HG03139 (cell line): ENCODE measurements at regions not wholly inside any gene's neighbourhood (a gene's known extent, or its start where the extent isn't known, plus 50 kb on each side); places are given as distances from the start of the nearest gene placed in this dataset.
"Not testable (repeated sequence)": the region's sequence is repeated elsewhere in the genome, so short reads cannot be mapped to it uniquely, and the experiment has no call there.

ENCODE experiments used
- ATAC-seq: cut with Tn5 transposase; IDR thresholded peaks from one replicate; pipeline ENCODE4 v1.9.1; 2021; ENCODE audit not compliant: unreplicated experiment

DNA sequence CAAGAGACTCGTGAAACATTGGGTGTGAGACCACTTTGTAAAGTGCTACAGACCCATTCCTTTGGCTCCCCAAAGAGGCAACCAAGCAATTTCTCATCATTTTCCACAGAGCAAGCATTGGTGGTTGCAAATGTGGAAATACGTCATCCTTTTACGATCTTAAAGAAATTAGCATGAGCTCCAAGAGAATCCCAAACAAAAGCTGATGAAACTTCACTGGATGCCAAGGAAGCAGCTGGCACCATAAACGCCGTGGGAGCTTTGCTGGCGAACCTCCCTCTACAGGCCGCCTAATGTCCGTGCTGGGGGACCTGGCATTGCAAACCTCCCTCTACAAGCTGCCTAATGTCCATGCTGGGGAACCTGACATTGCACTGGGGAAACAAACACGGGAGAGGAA is 432.4 kb downstream of the ACTL7B start:
- no peak for ATAC-seq

DNA sequence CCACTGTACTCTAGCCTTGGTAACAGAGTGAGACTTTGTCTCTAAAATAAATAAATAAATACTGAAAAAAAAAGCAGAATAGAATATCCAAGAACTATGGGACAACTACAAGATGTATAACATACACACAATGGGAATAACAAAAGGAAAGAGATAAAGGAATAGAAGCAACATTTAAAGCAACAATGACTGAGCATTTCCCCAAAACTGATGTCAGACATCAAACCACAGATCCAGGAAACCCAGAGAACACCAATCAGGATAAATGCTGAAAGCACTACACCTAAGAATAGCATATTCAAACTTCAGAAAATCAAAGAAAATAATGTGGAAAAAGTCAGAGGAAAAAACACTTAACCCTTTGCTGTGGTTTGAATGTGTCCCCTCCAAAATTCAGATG is 436.4 kb downstream of the ACTL7B start:
- no peak for ATAC-seq

DNA sequence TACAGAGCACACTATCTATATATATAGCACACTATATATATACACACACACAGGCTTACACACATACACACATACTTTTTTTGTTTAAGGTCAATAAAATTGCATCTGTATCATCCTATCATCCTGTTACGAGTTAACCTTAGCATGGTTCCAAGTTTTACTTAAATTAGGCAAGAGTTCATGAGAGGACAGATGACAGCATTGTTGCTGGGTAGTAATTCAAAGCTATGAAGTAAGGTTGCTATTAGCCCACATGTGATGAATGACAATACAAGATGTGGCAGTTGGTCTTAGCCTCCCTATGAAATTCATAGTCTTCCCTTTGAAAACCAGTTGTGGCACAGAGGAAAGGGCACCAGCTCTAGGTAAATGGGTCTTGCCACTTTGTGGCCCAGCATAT is 438.1 kb downstream of the ACTL7B start:
- no peak for ATAC-seq

DNA sequence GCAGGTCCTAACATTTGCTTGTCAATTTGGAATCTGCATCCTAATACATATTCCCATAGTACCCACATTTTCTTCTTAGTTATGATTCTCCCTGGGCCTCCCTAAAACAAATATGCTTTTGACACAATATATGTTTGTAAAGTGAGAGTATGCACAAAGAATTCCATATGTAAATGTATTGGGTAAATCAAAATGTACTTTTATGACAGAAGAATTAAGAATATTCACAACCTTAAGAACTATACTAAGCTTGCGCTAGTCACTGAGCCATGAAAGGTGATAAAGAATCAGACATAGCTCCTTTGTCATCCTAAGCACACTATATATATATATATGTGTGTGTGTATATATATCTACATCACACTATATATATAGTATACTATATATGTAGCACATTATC is 438.5 kb downstream of the ACTL7B start:
- no peak for ATAC-seq

DNA sequence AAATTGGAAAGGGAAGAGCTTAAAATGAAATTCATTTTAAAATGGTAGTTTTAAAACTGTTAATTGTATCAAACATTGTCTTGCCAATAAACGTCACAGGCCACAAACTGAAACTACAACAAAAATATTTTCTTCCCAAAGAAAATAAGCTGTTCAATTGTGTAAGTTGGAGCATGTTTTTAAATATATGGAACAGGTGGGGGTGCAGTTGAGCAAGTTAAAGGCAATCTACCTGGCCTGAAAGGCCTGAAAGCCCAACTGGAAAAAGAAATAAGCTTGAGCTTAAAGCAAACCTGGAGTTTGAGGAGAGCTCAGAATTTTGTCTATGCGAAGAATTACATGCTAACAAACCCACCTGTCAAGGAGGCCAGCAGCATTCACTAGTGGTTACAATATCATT is 439.5 kb downstream of the ACTL7B start:
- no peak for ATAC-seq

DNA sequence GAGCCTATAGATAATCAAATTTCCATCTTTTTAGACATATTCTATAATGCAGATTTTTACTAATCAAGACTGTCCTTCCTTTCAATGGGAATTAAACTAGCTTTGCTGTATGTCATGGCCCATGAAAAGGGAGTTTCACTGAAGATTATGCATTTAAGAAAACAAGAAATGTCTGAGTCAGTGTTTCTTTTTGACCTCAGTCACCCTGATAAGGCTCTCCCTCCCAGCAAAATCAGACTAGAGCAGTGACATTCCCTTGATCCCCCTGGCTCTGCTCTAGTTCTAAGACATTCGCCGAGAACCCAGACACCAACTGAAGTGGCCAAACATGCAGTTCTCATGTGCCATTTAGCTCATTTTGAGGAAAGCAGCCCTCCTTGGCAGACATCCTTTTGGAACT is 442.0 kb downstream of the ACTL7B start:
- ATAC-seq = no peak

DNA sequence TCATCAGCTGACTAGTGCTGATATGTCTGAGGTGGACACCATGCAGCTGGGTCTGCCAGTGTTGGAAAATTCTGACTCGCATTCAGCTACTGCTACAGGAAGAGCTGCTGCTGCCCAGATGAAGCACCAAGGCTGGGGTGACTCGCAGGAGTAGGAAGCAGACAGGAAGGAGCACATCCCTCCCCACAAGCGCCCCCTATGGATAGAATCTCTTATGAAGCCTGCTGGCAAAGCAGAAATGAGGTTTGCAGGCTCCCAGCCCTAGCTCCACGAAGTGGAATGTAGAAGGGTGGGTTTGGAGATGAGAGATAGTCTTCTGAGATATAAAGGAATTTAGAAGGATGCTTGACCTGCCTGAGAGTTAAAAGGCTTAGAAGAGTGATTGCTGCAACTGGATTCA is 443.0 kb downstream of the ACTL7B start:
- ATAC-seq = no peak

DNA sequence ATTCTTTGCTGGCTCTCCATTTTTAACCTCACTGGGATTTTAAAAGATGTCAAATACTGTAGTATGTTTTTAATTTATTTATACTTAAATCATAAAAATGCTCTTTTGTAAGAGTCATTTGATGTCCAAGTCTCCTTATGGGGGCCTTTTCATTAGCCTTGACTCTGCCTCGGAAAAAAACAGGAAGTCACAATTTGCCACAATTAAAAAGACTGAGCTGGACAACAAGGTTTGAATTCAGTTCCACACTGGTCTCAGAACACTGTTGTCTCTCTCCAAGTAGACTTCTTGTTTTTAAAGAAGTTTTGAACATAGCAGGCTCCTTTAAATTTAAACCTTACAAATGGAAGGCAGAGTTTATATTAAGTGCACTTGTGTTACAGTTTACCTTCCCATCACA is 444.2 kb downstream of the ACTL7B start:
- ATAC-seq = no peak

DNA sequence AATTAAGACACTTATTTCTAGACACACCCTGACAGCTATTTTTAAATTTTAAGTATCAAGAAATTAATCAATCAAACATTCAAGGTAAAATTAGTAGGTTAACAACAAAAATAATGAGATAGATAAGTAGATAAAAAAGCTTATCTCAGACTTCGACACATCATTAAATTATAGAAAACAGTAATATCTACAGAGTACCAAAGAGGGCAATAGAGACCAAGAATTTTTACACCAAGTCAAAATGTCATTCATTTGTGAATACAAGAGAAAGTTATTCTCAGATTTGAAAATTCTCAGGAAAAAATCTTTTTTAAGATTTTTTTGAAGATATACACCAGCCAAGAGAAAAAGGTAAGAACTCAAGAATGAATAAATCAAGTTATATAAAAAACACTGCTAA is 445.6 kb downstream of the ACTL7B start:
- no peak for ATAC-seq

DNA sequence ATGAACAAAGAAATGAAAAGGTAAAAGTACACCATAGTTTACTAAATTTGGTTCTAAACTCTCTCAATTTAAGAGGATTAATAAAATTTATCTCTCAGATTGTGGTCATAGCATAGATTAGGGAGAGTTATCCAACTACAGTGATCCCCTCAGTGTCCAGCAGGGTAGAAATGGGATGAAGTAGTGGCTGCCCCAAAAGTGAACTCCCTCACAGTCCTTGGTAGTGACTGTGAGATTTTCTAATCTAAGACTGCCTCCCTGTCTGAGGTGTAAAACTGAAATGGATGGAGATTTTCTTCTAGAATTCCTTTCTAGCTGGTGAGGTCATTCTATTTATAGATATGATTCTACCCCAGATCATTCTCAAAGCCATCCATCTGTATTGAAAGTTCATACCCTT is 455.5 kb downstream of the ACTL7B start:
- ATAC-seq = no peak

DNA sequence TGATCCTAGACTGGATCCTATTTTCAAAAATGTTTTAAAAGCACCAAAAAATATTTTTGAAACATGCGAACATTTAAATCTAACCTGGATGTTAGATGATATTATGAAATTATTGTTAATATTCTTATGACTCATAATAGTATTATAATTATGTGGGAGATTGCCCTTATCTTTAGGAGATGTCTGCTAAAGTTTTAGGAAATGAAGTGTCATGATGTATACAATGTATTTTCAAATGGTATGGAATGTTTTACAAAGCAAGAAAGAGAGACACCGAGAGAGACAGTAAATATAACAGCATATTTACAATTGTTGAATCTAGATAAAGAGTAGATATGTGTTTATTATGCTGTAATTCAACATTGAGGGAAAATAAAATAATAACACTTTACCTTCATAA is 455.9 kb downstream of the ACTL7B start:
- ATAC-seq = no peak

DNA sequence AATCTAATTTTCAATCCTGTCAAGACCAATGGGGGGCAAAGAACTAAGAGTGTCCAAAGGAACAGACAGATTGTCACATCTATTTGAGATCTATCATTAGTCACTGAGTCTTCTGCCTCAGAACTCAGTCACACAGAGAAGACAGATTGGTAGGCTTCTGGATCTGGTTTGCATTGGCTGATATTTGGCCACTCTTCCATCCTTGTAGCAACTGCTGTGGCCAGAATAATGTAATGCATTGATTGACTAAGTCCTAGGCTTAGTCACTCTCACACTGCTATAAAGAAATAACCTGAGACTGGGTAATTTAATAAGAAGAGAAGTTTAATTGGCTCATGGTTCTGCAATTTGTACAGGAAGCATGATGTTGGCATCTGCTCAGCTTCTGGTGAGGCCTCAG is 458.5 kb downstream of the ACTL7B start:
- no peak for ATAC-seq

DNA sequence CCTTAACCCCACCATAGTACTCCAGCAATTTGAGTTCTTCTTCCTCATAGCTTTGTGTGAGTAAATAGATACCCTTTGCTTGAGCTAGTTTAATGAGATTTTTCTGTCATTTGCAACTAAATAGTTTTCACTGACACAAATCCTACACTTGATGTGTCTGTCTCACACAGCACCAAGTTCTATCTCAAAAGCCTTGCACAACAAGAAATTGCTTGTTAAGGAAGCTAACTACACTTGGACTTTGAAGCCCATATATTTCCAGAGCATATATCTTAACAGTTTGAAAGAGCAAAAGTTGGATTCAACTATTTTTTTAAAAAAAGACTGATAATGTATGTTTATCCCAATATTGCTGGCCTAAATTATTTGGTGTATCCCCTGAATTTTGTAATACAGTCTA is 459.2 kb downstream of the ACTL7B start:
- no peak for ATAC-seq

DNA sequence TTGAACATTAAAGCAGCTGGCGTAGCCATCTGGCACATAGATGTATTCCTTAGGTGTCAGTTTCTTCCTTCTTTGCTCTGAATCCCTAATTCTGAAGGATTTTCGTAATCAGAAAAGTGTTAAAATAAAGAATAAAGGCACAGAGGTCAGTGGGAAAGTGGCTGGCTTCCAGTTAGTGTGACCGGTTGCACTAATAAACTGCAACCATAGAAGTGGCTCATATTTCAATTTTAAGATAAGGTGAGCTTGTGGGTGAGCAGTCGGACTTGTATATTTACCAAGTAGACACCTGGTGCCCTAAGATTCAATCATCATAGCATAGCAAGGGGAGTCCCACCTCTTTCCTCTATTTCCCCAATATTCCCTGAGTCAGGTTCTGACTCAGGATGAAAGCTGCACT is 459.6 kb downstream of the ACTL7B start:
- ATAC-seq = no peak

DNA sequence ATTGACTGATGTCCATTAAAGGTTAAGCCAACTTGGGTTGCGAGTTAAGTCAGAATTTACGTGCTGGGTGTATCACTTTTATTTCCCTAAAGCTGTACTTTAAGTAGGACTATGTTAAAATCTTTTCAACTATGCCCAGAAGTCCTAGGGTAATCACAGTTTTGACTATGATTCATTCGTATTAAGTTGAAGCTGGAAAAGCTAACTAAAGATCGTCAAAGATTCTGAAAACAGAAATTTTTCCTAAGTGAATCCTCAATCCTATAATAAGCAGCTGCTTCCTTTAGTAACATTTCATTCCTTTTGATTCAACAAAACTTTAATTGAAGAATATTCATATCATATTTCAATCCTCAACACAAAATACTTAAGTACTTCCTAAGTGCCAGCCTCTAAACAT is 460.4 kb downstream of the ACTL7B start:
- ATAC-seq = no peak

DNA sequence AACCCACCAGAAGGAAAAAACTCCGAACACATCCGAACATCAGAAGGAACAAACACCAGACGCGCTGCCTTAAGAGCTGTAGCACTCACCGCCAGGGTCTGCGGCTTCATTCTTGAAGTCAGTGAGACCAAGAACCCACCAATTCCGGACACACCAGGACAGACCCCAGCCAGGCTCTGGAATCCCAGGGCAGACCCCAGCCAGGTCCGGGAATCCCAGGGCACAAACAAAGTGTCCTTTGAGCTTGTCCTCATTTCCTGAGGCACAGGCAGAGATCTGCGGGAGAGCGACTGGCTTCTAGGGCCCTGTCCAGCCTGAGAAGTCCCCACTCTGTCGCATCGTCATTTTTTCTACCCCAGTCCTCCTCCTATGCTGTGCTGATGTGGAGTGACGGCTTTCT is 461.1 kb downstream of the ACTL7B start:
- ATAC-seq = no peak

DNA sequence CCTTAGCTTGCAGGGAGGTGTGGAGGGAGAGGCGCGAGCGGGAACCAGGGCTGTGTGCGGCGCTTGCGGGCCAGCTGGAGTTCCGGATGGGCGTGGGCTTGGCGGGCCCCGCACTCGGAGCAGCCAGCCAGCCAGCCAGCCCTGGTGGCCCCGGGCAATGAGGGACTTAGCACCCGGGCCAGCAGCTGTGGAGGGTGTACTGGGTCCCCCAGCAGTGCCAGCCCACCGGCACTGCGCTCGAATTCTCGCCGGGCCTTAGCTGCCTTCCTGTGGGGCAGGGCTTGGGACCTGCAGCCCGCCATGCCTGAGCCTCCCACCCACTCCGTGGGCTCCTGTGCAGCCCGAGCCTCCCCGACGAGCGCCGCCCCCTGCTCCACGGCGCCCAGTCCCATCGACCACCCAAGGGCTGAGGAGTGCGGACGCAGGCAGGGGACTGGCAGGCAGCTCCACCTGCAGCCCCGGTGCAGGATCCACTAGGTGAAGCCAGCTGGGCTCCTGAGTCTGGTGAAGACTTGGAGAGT is 462.2 kb downstream of the ACTL7B start:
- not testable (repeated sequence) for ATAC-seq

DNA sequence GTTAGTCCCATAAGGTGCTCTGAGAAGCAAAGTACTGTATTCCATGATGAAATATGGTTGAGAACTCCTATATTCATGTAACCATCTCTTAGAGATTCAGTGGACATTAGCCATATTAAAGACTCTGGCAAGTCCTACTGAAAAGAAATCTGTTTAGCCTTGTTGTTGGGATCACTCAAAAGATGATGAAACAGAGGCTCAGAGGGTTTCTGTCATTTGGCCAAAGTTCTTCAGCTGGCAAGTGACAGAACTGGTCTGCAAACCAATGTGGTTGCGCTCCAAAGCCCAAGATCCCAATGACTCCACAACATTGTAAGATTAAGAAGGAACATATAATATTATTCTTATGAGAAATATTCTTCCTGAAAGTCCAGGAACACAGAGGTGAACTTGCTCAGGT is 462.9 kb downstream of the ACTL7B start:
- no peak for ATAC-seq

DNA sequence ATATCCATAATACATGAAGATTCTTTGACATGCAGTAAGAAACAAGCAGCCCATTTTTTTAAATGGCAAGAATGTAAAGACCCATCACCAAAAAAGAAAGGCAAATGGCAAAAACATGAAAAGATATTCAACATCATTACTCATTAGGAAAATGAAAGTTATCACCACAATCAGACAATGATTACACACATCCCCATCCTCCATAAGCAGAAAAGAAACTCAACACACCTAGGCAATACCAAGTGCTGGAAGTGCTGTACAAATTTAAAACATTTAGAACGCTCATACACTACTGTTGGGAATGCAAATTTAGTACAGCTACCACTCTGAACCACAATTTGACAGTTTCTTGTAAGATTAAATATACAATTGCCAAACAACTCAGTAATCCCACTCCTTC is 466.7 kb downstream of the ACTL7B start:
- peak; percentile 85 for ATAC-seq

DNA sequence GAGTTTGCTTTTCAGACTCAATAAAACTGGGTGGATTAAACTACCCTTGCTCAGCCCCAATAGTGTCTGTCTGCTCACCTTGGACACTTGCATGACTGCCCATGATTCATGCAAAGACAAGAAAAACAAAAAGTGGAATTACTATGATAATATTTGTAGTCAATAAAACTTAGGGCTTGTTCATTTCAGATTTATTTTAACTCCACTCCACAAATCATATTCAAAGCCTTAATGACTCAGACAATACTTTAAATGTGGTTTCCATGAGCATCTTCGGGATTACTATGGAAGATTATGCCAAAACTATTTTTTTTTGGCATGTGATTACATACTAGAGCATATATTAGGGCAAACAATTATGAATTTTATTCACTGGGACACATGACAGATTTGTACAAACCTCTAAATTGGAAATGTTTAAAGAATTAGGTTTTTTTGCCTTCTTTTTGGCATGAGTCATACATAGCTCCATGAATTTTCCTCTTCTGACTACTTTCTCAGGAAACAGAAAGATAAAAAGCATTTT is 468.9 kb downstream of the ACTL7B start:
- no peak for ATAC-seq

DNA sequence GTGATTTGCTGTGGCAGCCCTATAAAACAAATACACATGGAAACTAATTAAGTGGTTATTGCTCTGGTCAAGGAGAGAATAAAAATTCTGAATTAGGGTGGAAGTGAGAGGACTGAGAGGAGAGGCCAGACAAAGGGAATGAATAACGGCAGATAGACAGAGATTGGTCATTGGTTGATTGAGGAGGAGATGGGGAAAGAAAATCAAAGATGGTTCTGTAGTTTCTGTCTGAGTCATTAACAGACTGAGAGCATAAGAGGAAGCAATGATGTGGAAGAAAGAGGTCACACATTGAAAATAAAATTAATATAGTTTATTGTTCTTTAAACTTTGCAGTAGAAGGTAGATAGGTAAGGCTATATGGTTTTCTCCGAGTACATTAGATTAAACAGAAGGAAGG is 469.8 kb downstream of the ACTL7B start:
- ATAC-seq = no peak

DNA sequence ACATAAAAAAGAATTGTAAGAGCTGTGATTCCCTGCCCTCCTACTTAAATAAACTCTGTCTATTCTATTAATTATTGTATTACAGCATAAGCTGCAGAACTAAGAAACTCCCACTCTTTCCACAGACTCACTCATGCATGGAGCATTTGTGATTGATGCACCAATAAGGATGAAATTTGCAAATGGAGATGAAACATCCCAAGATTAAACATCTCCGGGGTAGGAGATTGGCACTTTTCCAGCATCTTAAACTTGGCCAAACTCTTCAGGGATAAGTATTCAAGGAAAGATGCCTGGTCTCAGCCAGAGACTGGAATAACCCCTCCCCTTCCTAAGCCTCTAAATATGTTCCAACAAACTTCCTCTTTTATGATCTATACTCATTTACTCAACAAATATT is 472.0 kb downstream of the ACTL7B start:
- ATAC-seq = no peak

DNA sequence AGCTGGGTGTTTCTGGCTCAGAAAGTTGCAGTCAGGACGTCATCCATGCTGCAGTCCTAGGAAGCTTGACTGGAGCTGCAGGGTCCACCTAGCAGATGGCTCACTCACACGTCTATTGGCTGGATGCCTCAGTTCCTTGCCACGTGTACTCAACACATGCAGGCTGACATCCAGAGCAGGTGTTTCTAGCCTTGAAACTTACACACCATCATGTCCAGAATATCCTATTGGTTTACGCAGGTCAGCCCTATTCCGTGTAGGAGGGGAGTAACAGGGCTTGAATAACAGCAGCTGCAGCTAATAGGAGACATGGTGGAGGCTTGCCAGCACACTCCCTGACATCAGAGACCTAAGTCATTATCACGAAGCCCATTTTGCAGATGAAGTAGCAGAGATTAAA is 473.5 kb downstream of the ACTL7B start:
- no peak for ATAC-seq

DNA sequence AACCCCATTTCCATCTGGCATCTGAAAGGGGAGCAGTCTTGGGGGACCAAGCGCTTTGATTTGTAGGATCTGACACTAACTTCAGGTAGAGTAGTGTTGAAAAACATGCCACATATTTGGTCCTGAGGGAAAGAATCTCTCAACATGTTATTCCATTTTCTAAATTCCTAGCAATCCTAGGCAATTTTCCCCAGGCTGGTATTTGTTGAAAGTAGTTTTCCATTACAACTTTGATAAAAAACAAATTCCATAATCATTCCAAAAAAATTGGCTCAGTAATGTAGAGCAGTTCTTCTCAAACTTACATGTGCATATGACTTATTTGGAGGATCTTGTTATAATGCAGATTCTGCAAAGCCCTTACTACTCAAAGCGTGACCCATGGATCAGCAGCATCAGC is 477.9 kb downstream of the ACTL7B start:
- no peak for ATAC-seq
